ENCODE measurements at regions not wholly inside any gene's neighbourhood (a gene's known extent, or its start where the extent isn't known, plus 50 kb on each side); places are given as distances from the start of the nearest gene placed in this dataset.

- DNase-seq: no peak
- no peaks in the 10 kb centered on the region for H3K9me3 Mint-ChIP-seq
- H3K4me1 Mint-ChIP-seq (ENCODE audit: low read depth): no peaks in the 10 kb centered on the region
- no peak overlapping the region for H3K4me3 Mint-ChIP-seq
- H3K36me3 Mint-ChIP-seq (ENCODE audit: low read depth): no peaks in the 10 kb centered on the region
- no peak for TF ChIP-seq CTCF (IDR thresholded peaks at IDR 0.05)
- H3K27ac Mint-ChIP-seq: no peak overlapping the region
- H3K27me3 Mint-ChIP-seq (ENCODE audit: insufficient read depth): peaks cover 11% of the 10 kb centered on the region; the same call in 1 of the 2 replicates
Observed at GRCh38 chr13:79663435-79663834, 182.5 kb downstream of the NDFIP2 start.

GRCh38 chr13:79662882-79663281 lies 181.9 kb downstream of the NDFIP2 start:
- no peaks in the 10 kb centered on the region for H3K36me3 Mint-ChIP-seq (ENCODE audit: low read depth)
- no peaks in the 10 kb centered on the region for H3K9me3 Mint-ChIP-seq
- peaks cover 10% of the 10 kb centered on the region; the same call in 1 of the 2 replicates for H3K27me3 Mint-ChIP-seq (ENCODE audit: insufficient read depth)
- no peak overlapping the region for H3K27ac Mint-ChIP-seq
- H3K4me3 Mint-ChIP-seq: no peak overlapping the region
- TF ChIP-seq CTCF (IDR thresholded peaks at IDR 0.05): no peak
- DNase-seq: no peak
- no peaks in the 10 kb centered on the region for H3K4me1 Mint-ChIP-seq (ENCODE audit: low read depth)

GRCh38 chr13:79660361-79660760 lies 179.4 kb downstream of the NDFIP2 start:
- TF ChIP-seq CTCF (IDR thresholded peaks at IDR 0.05): no peak
- no peaks in the 10 kb centered on the region for H3K36me3 Mint-ChIP-seq (ENCODE audit: low read depth)
- no peaks in the 10 kb centered on the region for H3K4me1 Mint-ChIP-seq (ENCODE audit: low read depth)
- DNase-seq: no peak
- H3K27ac Mint-ChIP-seq: no peak overlapping the region
- H3K9me3 Mint-ChIP-seq: no peaks in the 10 kb centered on the region
- no peak overlapping the region for H3K4me3 Mint-ChIP-seq
- peaks cover 14% of the 10 kb centered on the region; the same call in 1 of the 2 replicates for H3K27me3 Mint-ChIP-seq (ENCODE audit: insufficient read depth)

GRCh38 chr13:79659121-79659521 lies 178.2 kb downstream of the NDFIP2 start:
- no peak for DNase-seq
- no peak overlapping the region for H3K27ac Mint-ChIP-seq
- H3K4me3 Mint-ChIP-seq: no peak overlapping the region
- H3K4me1 Mint-ChIP-seq (ENCODE audit: low read depth): no peaks in the 10 kb centered on the region
- TF ChIP-seq CTCF (IDR thresholded peaks at IDR 0.05): no peak
- H3K9me3 Mint-ChIP-seq: no peaks in the 10 kb centered on the region
- H3K36me3 Mint-ChIP-seq (ENCODE audit: low read depth): no peaks in the 10 kb centered on the region
- H3K27me3 Mint-ChIP-seq (ENCODE audit: insufficient read depth): peaks cover 14% of the 10 kb centered on the region; the same call in 1 of the 2 replicates

GRCh38 chr13:79658333-79658975 lies 177.5 kb downstream of the NDFIP2 start:
- peaks cover 14% of the 10 kb centered on the region; the same call in 1 of the 2 replicates for H3K27me3 Mint-ChIP-seq (ENCODE audit: insufficient read depth)
- no peak overlapping the region for H3K4me3 Mint-ChIP-seq
- no peaks in the 10 kb centered on the region for H3K4me1 Mint-ChIP-seq (ENCODE audit: low read depth)
- no peaks in the 10 kb centered on the region for H3K9me3 Mint-ChIP-seq
- no peak for DNase-seq
- no peak for TF ChIP-seq CTCF (IDR thresholded peaks at IDR 0.05)
- H3K27ac Mint-ChIP-seq: no peak overlapping the region
- H3K36me3 Mint-ChIP-seq (ENCODE audit: low read depth): no peaks in the 10 kb centered on the region

Measured in HFFc6 (cell line).